GM18498 (cell line): ENCODE measurements at regions not wholly inside any gene's neighbourhood (a gene's known extent, or its start where the extent isn't known, plus 50 kb on each side); places are given as distances from the start of the nearest gene placed in this dataset.

ENCODE experiments used
- ATAC-seq: cut with Tn5 transposase; IDR thresholded peaks from one replicate; pipeline ENCODE4 v1.9.1; 2021; ENCODE audit warnings: mild to moderate bottlenecking, moderate library complexity; ENCODE audit not compliant: unreplicated experiment

DNA sequence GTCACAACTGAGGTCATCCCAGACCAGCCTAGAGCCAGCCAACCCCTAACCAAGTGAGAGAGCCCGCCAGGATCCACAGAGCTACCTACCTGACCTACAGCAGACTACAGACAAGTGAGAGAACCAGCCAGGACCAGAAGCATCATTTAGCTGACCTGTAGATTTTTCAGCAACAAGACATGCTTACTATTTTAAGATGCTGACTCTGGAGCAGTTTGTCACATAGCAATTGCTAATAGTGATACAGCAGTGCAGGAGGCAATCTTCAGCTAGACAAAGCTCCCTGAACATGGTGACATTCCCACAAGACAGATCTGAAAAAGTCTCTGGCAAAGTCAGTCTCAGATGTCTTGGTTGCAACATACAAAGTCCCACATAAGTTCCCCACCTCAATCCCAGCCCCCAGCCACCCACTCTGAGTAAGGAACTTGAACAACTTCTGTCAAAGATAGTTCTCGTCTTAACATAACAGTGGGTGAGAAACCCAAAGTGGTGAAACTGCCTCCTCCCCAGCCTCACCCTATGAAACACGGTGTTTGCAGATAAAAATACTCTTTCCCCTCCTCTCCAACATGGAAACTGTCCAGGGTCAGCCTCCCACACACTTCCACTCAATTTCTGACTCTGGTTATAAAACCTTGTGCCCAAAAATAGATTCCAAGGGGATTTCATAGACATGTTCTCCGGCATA is 120.3 kb upstream of the SLC6A11 start:
- ATAC-seq, result no peak

DNA sequence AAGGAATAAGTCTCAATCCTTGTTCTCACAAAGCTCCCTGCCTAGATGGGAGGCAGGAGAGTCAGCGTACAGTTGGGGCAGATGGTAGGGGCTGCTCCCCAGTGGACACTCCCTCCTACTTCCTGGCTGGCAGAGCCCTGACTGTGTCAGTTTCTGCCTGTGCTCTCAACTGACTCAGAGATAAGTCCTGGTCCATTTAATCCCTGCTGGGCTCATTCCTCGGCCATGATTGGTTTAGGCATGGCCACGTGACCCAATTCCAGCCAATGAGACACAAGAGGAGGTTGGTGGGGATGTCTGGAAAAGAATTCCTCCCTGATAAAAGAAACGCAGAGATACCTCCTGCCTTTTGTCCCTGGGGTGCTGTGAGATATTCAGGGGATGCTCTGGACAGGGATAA is 118.1 kb upstream of the SLC6A11 start:
- ATAC-seq, result no peak

DNA sequence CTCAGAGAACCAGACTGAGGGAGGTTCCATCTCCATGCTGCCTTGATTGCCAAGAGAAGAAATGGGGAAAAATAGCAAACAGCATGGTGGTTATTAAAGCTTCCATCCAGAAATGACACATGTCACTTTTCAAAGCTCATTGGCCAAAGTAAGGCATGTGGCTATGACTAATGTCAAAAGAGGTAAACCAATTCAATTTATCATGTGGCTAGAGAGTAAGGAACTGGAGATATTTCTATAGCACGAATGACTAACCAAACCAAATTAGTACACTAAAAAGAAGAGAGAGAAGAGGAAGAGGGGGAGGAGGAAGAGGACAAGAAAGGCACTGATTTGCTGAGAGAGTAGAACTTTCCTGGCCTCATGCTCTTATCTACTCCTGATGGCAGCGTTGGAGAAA is 115.2 kb upstream of the SLC6A11 start:
- ATAC-seq, result no peak

DNA sequence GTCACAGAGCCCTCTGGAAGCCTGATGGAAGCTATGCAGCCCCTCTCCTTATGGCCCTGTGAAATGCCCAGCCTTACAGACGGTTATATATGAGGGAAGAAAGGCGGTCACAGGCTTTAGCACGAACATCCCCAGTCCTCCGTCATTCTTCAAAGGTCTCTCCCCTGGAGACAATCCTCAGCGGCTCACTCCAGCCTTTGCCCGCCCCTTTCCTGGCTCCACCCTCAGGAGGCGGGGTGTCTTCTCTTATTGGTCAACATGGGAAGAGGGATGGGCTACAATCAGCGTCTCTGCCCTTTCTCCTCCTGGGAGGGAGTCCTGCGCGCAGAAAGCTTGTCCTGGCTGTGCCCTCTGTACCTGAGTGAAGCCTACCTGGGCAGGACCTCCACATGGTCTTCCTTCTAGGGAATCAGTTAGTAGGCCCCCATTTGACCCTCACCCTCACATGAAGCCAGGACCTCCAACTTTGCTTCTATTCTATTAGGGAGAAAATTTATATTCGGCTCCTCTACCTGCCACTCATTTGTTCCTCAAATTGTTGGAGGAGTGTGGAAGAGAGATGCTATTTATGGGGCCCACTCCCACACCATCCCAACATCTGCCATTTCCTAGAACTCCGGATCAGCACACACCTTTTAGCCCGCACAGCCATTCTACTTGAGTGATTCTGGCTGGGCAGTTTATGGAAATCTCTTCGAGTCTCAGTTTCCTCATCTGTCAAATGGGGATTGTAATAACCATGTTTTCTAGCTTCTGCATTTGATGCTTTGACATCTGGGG is 112.9 kb upstream of the SLC6A11 start:
- ATAC-seq, result no peak

DNA sequence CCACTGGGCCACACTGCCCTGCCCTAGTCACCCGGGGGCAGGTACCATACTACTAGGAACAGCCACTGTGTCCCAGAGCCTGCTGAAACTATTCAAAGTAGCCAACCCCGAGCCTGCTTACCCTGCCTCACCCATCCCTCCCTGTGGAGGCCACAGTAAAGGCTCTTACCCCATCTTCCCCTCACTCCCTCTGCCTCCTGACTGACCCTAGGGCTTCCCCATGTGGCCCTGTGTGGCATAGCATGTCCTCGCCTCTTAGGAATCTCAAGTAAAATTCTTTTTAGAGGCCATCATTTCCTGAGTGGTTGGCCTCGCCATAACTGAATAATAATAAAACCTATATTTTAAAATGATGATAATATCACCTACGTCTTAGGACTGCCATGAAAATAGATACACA is 112.2 kb upstream of the SLC6A11 start:
- no peak for ATAC-seq

DNA sequence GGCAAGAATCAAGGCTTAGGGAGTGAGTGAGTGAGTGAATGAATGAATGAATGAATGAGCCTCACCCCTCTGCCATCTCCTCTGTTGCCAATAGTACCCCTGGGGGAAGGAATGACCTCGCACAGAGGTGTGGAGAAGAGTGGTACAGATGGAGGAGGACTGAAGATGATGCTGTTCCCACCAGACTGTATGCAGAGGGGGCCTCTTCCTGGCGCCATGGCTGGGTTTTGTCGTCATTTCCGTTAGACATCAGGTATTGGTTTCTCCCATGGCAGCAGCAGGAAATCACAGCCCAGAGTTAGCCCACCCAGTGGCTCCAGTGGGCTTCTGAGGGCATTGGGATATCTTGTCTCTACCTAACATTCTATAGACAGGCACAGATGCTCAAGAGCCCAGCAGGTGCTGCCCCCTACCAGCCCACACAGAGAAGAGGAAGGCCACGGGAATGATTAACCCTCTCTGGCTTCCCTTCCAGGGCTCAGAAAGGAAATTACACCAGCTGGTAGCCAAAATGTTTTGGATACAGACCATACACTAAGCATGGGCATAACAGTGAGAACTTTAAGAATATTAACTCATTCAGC is 109.8 kb upstream of the SLC6A11 start:
- no peak for ATAC-seq

DNA sequence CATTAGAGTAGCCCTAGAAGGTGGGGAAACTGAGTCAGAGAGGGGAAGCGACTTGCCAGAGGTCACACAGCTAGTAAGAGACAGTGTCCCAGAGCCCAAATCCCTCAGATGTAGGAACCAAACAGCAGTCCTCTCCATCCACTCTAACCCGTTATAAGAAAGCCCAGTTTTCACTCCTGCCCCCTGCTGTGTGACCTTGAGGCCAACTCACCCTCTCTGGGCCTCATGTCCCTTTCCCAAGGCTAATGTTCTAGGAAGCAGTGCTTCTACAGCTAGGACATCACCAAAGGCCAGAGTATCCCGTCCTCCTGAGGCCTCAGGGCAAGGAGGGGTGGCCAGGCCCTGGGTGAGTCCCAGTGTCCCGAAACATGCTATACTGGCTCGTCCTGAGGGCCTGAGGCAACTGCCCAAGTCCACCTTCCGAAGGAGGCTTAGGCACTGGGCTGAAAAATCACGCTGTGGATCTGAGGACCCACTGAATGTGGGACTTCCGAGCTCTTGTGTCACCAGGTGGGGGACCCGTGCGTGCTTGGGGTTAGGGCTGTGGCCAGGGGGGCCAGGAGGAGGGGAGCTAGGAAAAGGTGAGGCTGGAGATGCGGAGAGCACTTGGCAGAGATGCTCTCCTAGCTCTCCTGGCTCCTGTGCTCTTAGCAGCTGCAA is 109.2 kb upstream of the SLC6A11 start:
- no peak for ATAC-seq

DNA sequence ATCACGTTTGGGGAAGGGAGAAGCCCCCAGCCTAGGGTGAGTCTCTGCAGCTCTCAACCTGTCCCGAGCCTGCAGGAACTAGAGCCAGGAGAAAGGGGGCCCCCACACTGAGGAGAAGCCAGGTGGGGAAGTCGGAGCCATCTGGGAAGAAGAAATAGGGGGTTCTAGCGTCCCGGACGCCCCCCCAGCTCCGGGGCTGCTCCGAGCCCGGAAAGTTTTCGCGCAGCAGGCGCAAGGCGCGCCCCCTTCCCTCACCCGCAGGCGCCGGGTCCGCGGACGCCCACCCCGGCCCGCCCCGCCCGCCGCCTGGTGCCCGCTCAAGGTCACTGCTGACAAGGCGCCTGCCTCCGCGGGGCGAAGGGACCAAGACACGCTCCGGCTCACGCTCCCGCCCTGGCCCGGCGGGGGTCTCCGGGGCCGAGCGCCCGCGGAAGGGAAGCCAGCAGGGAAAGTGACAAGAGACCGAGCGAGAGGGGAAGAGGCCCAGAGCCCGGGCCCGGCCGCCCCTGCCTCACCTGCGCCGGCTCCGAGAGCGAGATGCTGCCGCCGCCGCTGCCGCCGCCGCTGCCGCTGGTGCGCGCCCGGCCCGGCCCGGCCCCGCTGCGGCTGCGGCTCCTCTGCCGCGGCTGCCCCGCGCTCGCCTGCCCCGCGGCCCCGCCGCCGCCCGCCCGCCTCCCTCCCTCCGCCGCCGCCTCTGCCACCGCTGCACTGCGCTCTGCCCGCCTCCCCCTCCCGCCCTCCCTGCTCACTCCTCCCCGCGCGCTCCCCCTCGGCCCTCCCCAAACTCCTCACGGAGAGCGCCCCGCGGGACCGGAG is 108.4 kb upstream of the SLC6A11 start:
- no peak for ATAC-seq

DNA sequence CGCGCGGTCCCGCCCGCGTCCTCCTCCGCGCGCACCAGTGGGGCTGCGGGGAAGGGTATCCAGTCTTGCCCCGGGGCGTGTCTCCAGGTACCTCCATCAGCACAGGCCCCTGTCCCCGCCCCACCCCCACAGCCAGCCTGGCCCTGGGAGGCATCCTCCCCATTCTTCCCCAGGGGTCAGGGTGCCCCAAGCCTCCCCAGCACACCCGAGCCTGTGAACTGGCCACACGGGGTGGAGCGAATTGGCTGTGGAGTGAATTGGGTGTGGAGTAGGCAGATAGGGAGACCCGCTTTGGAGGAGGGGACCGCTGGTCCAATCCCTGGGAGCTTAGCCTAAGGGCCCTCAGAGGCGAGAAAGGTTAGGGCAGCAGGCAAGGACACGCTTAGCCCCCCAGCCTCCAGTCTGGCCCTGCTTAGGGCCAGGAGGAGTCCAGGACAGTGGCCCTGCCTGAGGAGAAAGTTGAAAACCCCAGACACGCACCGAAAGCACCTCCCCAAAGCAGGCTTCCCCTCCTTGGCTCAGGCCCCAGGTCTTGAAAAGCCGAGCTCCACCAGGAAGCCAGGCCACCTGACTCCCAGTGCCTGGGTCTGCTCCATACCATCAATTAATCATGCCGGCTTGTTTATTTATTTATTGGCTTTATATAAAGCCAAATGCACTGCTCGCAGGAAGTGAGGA is 107.7 kb upstream of the SLC6A11 start:
- no peak for ATAC-seq

DNA sequence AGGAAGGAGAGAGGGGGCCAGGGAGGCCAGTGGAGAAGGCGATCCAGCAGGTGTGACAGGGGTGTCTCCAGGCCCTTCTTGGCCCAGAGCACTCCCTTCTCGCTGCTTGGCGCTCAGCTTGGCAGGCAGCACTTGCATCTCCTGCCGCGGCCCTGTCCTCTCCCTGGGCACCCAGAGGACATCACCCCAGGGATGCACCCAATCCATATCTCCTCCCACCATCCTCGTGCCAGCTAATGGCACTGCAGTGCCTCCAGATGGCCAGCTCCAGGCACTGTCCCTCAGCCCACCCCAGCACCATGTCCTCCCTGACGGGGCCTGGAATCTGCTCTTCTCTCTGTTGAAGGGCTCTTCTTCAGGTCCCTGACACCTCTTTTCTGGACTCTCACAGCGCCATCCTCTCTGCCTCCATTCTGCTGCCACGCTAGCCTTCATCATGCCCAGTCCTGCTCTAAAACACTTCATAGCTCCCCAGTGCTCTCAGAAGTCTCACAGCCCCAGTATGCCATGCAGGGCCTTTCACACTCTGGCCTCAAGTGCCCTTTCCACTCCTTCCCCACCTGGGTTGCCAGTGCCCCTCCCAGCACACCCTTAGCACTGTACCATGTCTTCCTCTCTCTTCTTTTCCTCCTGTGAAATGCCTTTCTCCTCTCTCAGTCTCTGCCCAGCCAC is 106.8 kb upstream of the SLC6A11 start:
- no peak for ATAC-seq

DNA sequence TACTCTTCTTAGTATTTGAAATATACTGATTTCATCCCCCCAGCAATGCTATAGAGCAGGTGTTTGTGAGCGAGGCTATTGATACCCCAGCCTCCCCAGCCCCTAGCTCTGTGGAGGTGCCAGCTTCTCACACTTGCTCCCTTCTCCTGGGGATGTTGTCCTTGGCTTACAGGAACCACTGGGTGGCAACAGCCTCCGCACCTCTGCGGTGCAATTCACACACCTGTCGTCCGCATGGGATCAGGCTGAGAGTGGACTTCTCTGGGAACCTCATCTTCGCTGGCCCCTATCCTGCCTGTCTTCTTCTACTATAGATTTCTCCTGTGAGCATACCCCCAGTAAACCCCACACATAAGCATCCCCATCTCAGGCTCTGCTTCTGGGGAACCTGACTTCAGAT is 103.9 kb upstream of the SLC6A11 start:
- no peak for ATAC-seq

DNA sequence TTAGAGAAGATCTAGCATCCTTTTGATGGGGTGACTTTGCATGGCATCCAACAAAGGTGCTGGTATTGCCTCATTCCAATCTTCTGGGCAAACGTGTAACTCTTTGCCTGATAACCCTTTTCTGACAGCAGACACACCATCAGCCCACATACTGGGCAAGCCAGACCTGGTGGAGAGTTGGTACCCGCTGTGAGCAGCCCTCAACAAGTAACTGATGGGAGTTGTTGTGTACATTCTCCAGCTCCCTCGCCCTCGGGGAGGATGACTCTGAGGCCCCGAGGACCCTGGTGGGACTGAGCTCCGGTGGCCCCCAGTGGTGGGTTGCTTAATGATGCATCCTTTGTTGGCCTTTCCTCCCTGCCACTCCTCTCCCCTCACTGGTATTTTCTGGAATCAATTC is 102.4 kb upstream of the SLC6A11 start:
- no peak for ATAC-seq

DNA sequence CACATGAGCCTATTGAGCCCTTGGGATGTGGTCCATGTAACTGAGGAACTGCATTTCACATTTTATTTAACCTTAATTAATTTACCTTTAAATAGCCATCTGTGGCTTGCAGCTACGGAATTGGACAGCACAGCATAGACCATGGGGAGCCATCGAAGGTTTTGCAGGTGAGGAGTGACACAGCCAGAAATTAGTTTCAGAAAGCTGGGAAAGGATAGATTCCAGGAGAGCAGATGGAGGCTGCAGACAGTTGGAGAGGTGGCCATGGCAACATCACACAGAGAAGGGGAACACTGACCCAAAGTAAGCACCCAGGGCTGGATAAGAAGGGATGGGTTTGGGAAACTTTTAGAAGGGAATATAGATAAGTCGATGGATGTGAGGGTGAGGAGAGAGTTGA is 100.1 kb upstream of the SLC6A11 start:
- ATAC-seq, result no peak

DNA sequence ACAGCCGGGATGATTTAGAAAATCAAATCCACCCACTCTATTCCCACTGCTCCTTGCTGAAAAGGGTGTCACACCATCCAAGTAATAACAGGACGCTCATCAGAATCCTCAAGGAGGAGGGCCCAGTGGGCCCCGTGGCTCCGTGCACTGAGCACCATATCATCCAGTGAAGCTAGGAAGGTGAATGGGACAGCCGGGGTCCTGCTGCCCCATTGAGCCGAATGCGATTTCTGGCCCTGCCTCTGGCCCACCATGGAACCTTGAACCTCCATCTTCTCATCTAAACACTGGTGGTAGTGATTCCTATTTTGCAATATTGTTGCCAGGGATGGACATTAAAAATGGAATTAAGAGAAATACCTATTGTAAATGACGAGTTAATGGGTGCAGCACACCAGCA is 99.1 kb upstream of the SLC6A11 start:
- ATAC-seq, result no peak

DNA sequence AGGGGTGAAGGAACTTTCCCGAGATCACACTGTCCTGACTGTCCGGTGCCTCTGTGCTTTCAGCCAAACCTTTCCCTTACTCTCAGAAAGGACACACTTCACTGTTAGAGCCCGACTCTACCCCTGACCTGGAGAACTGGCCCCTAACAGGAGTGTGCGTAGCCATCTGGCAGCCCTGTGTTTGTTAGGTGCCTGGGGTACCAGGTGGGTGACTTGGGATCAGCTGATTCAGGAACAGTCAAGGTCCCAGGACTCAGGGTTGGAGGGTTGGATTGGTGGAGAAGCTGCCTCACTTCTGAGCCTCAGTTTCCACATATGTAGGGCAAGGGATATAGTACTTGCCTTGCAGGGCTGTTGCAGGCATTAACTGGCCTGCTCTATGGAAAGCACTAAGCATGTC is 98.3 kb upstream of the SLC6A11 start:
- no peak for ATAC-seq

DNA sequence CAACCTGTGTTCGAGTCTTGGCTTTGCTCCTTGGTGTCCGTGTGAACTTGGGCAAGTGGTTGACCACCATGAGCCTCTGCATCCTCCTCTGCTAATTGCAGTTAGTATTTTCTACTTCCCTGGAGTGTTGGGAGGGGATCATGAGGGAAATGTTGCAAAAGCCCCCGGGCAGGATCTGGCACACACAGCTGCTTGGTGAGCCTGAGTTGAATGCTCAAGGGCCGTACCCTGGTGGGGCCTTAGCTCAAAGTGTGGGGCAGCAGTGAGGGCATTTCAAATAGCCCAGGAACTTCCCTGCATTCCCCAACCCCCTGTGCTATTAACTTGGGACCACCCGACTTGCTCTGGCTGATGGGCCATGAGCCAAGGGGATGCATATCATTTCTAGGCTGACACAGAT is 94.9 kb upstream of the SLC6A11 start:
- no peak for ATAC-seq

DNA sequence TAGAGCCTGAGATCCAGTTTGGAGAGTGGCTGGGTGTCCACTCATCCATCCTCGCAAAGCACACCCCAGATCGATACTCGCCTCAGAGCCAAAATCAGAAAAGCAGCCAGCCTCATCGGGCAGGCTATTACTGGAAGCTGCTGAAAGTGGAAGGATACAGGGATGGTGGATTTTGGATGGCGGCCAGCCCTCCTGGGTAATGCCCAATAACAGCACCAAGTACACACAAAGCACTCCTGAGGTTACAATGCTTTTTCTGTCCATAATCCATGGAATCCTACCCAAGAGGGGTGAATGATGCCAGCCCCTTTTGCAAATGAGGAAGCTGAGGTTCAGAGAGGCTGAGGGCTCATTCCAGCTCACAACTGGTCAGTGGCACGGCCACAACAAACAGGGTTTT is 93.1 kb upstream of the SLC6A11 start:
- no peak for ATAC-seq

DNA sequence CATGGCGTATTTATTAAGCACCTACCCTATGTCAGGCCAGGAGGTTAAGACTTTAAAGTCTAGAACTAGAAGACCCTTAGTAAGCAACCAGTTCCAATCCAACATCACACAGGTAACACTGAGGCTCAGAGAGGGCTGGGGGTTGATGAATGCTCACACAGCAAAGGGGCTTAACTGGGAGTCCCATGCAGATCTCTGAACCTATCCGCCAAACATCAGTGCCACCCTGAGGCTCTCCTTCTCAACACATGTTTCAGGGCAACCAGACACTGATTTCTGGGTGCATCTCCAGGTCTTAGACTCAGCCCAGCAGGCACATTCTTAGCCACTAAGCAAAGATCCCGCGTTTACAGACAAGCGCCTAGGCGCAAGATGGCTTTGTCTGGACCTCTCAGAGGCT is 92.0 kb upstream of the SLC6A11 start:
- no peak for ATAC-seq

DNA sequence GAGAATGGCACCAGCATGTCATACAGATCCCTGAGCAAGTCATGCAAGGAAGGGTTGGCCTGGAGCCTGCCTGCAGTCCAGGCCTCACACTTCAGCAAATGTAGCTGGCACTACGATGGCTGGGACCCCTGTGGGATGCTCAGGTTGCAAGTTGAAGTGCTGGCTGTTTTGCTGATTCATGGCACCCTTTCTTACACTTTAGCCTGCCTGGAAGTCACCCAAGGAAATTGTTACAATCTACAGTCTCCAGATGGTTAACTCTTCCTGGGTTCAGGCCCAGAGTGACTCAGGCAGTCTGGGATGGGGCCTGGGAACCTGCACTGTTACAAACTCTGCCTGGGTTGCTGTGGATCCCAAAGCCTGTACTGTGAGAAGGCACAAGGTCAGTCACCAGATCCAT is 91.0 kb upstream of the SLC6A11 start:
- no peak for ATAC-seq

DNA sequence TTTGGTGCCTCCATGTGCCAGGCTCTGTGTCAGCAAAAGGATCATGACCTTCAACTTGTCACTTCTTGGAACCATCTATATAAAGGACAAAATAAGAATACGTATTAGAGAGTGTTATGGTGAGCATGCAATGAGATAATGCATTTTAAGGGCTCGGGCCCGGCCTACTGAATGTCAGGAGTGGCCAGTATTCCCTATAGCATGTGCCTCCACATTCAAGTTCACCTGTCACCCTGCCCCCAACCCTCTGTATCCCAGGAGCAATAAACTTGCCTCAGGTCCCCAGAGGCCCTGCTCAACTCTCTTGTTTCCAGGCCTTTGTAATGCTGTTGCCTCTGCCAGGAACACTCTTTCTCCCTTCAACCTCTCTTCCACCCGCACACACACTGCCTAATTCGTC is 90.2 kb upstream of the SLC6A11 start:
- ATAC-seq, result no peak
